Tibial nerve (tissue), 3 donors: ENCODE measurements at regions not wholly inside any gene's neighbourhood (a gene's known extent, or its start where the extent isn't known, plus 50 kb on each side); places are given as distances from the start of the nearest gene placed in this dataset.

Experiments
- POLR2A ChIP-seq, 2 donors: fragments of 450-650 bp; IDR thresholded peaks; one replicate each; pipeline ENCODE4 v1.6.1; 2017; ENCODE audit warnings: antibody characterized with exemption in 2 of 2, mild to moderate bottlenecking in 2 of 2, moderate library complexity in 2 of 2
- TF ChIP-seq, protein P1 (sequence below), 5 experiments: fragments of 200-600 bp in 3 of 5; fragments of 450-650 bp in 2 of 5; sonication (generic) in 3 of 5; IDR thresholded peaks; one replicate each; pipeline ENCODE4 v1.5.1; 2016 to 2019; ENCODE audit warnings: antibody characterized with exemption in 5 of 5, mild to moderate bottlenecking in 3 of 5, moderate library complexity in 2 of 5

DNA sequence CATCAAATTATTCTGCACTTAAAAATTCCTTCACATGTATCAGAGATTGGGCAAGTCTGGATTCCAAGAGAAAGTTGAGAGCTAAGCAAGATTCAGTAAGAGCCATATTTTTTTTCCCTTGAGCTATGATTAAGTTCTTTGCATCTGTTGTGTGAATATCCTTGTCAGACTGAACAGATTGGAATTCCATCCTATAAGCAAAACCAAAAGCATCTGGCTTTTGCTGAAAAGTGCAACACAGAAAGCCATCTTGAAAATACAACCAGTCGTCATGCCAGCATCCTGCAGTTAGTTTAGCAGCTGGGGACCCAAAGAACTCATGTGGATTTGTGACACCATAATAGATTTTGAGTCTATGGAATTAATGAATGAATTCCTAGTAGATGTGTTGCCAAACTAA is 316.9 kb downstream of the MTRR start:
- TF ChIP-seq POLR2A (IDR thresholded peaks at IDR 0.05), result no peak
- TF ChIP-seq, protein P1, sequence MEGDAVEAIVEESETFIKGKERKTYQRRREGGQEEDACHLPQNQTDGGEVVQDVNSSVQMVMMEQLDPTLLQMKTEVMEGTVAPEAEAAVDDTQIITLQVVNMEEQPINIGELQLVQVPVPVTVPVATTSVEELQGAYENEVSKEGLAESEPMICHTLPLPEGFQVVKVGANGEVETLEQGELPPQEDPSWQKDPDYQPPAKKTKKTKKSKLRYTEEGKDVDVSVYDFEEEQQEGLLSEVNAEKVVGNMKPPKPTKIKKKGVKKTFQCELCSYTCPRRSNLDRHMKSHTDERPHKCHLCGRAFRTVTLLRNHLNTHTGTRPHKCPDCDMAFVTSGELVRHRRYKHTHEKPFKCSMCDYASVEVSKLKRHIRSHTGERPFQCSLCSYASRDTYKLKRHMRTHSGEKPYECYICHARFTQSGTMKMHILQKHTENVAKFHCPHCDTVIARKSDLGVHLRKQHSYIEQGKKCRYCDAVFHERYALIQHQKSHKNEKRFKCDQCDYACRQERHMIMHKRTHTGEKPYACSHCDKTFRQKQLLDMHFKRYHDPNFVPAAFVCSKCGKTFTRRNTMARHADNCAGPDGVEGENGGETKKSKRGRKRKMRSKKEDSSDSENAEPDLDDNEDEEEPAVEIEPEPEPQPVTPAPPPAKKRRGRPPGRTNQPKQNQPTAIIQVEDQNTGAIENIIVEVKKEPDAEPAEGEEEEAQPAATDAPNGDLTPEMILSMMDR (IDR thresholded peaks at IDR 0.05), result no peak
